GM12865 (cell line): ENCODE measurements at regions not wholly inside any gene's neighbourhood (a gene's known extent, or its start where the extent isn't known, plus 50 kb on each side); places are given as distances from the start of the nearest gene placed in this dataset.

Experiments used
- DNase-seq: peaks from one replicate; pipeline ENCODE4 v3.0.0; 2010; ENCODE audit warnings: low read depth
- H3K4me3 ChIP-seq: 2 replicates; pipeline ENCODE4 v1.5.1; 2011; ENCODE audit warnings: mild to moderate bottlenecking, low read depth, low read length, control low read depth
- CTCF ChIP-seq: IDR thresholded peaks from 2 replicates; pipeline ENCODE4 v1.5.1; 2011; ENCODE audit warnings: low read length, control low read depth, low read depth, inconsistent platforms; ENCODE audit not compliant: insufficient read depth; ENCODE audit errors: missing control alignments

GRCh38 chr5:121378046-121378445 lies 473.6 kb upstream of the FTMT start:
- peak; percentile 24 for DNase-seq
- no peak overlapping the region for H3K4me3 ChIP-seq
- TF ChIP-seq CTCF, result no peak

- no peak for TF ChIP-seq CTCF
- DNase-seq, result peak; percentile 17
- H3K4me3 ChIP-seq, result no peak overlapping the region
Measured at GRCh38 chr5:121378559-121379359, 472.9 kb upstream of the FTMT start.

GRCh38 chr5:121380066-121380465 lies 471.6 kb upstream of the FTMT start:
- no peak for TF ChIP-seq CTCF
- no peak for DNase-seq
- H3K4me3 ChIP-seq, result no peak overlapping the region

GRCh38 chr5:121384359-121384758 lies 467.3 kb upstream of the FTMT start:
- no peak for DNase-seq
- TF ChIP-seq CTCF, result no peak
- H3K4me3 ChIP-seq, result no peak overlapping the region

- H3K4me3 ChIP-seq, result no peak overlapping the region
- TF ChIP-seq CTCF, result no peak
- DNase-seq, result no peak
Measured at GRCh38 chr5:121386334-121386733, 465.3 kb upstream of the FTMT start.

- no peak overlapping the region for H3K4me3 ChIP-seq
- TF ChIP-seq CTCF, result no peak
Measured at GRCh38 chr5:121396716-121397115, 455.0 kb upstream of the FTMT start.

GRCh38 chr5:121399879-121400278 lies 451.8 kb upstream of the FTMT start:
- no peak for TF ChIP-seq CTCF

More at GRCh38 chr5:121396716-121397115, 455.0 kb upstream of the FTMT start:
- no peak for DNase-seq

More at GRCh38 chr5:121399879-121400278, 451.8 kb upstream of the FTMT start:
- peak; percentile 77 for DNase-seq
- H3K4me3 ChIP-seq, result no peak overlapping the region
